ENCODE measurements at regions not wholly inside any gene's neighbourhood (a gene's known extent, or its start where the extent isn't known, plus 50 kb on each side); places are given as distances from the start of the nearest gene placed in this dataset.

GRCh38 chr2:129334696-129335410 is 644.6 kb upstream of the RAB6C start:
- DNase-seq (ENCODE audit: low read depth, low spot score) = no peak

GRCh38 chr2:129336276-129336675 is 643.2 kb upstream of the RAB6C start:
- no peak for DNase-seq (ENCODE audit: low read depth, low spot score)

- DNase-seq (ENCODE audit: low read depth, low spot score) = no peak
Measured at GRCh38 chr2:129337076-129337475, 642.4 kb upstream of the RAB6C start.

- DNase-seq (ENCODE audit: low read depth, low spot score) = no peak
Measured at GRCh38 chr2:129345540-129345939, 633.9 kb upstream of the RAB6C start.

GRCh38 chr2:129347486-129348217 is 631.8 kb upstream of the RAB6C start:
- DNase-seq (ENCODE audit: low read depth, low spot score) = no peak

- DNase-seq (ENCODE audit: low read depth, low spot score) = no peak
Measured at GRCh38 chr2:129354631-129355030, 624.8 kb upstream of the RAB6C start.

GRCh38 chr2:129361688-129362087 is 617.8 kb upstream of the RAB6C start:
- DNase-seq (ENCODE audit: low read depth, low spot score) = no peak

- DNase-seq (ENCODE audit: low read depth, low spot score) = no peak
Measured at GRCh38 chr2:129366263-129366662, 613.2 kb upstream of the RAB6C start.

GRCh38 chr2:129367107-129367506 is 612.4 kb upstream of the RAB6C start:
- no peak for DNase-seq (ENCODE audit: low read depth, low spot score)

- DNase-seq (ENCODE audit: low read depth, low spot score) = no peak
Measured at GRCh38 chr2:129369437-129369836, 610.0 kb upstream of the RAB6C start.

- DNase-seq (ENCODE audit: low read depth, low spot score) = no peak
Measured at GRCh38 chr2:129374452-129374851, 605.0 kb upstream of the RAB6C start.

GRCh38 chr2:129375632-129376425 is 603.6 kb upstream of the RAB6C start:
- no peak for DNase-seq (ENCODE audit: low read depth, low spot score)

- DNase-seq (ENCODE audit: low read depth, low spot score) = no peak
Measured at GRCh38 chr2:129376426-129377077, 602.9 kb upstream of the RAB6C start.

GRCh38 chr2:129377078-129377469 is 602.4 kb upstream of the RAB6C start:
- DNase-seq (ENCODE audit: low read depth, low spot score) = no peak

- no peak for DNase-seq (ENCODE audit: low read depth, low spot score)
Measured at GRCh38 chr2:129378186-129378585, 601.3 kb upstream of the RAB6C start.

GRCh38 chr2:129379411-129379810 is 600.1 kb upstream of the RAB6C start:
- no peak for DNase-seq (ENCODE audit: low read depth, low spot score)

- DNase-seq (ENCODE audit: low read depth, low spot score) = no peak
Measured at GRCh38 chr2:129381789-129382188, 597.7 kb upstream of the RAB6C start.

- DNase-seq (ENCODE audit: low read depth, low spot score) = no peak
Measured at GRCh38 chr2:129388870-129389269, 590.6 kb upstream of the RAB6C start.

GRCh38 chr2:129393816-129394215 is 585.6 kb upstream of the RAB6C start:
- DNase-seq (ENCODE audit: low read depth, low spot score) = no peak

GRCh38 chr2:129396980-129397599 is 582.4 kb upstream of the RAB6C start:
- peak; percentile 75 for DNase-seq (ENCODE audit: low read depth, low spot score)

- DNase-seq (ENCODE audit: low read depth, low spot score) = no peak
Measured at GRCh38 chr2:129400826-129401225, 578.6 kb upstream of the RAB6C start.

Measured in astrocyte of the hippocampus (primary cell).